Sigmoid colon (tissue), 4 donors: ENCODE measurements at regions not wholly inside any gene's neighbourhood (a gene's known extent, or its start where the extent isn't known, plus 50 kb on each side); places are given as distances from the start of the nearest gene placed in this dataset.

Source experiments
- EP300 ChIP-seq, 4 donors: sonication (generic); formaldehyde crosslinking; IDR thresholded peaks; one replicate each; pipeline ENCODE4 v1.6.1; 2017; ENCODE audit warnings: antibody characterized with exemption in 4 of 4
- POLR2A ChIP-seq, 2 donors: fragments of 450-650 bp; IDR thresholded peaks; one replicate each; pipeline ENCODE4 v1.6.1; 2016; ENCODE audit warnings: antibody characterized with exemption in 2 of 2, mild to moderate bottlenecking in 2 of 2, moderate library complexity in 2 of 2
- POLR2AphosphoS5 ChIP-seq, 4 donors: sonication (generic); formaldehyde crosslinking; IDR thresholded peaks; one replicate each; pipeline ENCODE4 v1.6.1; 2017; ENCODE audit warnings: antibody characterized with exemption in 4 of 4
- TF ChIP-seq, protein P1 (sequence below), 4 experiments: fragments of 450-650 bp in 3 of 4; fragments of 200-600 bp in 1 of 4; IDR thresholded peaks; one replicate each; pipeline ENCODE4 v1.5.1; 2016 to 2019; ENCODE audit warnings: antibody characterized with exemption in 4 of 4, mild to moderate bottlenecking in 3 of 4, moderate library complexity in 2 of 4

DNA sequence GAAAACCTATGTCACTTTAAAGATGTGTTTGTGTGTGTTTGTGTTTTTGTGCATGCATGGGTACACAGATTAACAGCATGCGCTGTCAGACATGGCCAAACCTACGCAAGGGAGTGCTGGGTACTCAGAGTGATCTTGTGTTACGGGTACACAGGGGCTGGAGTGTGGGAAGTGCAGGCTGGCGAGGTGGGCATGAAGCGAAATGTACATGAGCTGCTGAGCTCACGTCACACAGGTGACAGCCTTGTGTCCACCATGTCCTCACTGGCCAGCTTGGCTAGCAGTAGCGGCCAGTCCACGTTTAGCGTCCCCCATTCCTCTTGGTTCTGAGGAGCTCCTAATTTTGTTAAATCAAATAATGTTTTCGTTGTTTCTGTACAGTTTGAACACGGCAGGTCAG, 979.7 kb upstream of the TMEM132C start:
- no peak for TF ChIP-seq POLR2A (IDR thresholded peaks at IDR 0.05)
- TF ChIP-seq, protein P1, sequence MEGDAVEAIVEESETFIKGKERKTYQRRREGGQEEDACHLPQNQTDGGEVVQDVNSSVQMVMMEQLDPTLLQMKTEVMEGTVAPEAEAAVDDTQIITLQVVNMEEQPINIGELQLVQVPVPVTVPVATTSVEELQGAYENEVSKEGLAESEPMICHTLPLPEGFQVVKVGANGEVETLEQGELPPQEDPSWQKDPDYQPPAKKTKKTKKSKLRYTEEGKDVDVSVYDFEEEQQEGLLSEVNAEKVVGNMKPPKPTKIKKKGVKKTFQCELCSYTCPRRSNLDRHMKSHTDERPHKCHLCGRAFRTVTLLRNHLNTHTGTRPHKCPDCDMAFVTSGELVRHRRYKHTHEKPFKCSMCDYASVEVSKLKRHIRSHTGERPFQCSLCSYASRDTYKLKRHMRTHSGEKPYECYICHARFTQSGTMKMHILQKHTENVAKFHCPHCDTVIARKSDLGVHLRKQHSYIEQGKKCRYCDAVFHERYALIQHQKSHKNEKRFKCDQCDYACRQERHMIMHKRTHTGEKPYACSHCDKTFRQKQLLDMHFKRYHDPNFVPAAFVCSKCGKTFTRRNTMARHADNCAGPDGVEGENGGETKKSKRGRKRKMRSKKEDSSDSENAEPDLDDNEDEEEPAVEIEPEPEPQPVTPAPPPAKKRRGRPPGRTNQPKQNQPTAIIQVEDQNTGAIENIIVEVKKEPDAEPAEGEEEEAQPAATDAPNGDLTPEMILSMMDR (IDR thresholded peaks at IDR 0.05), result no peak
- TF ChIP-seq POLR2AphosphoS5 (IDR thresholded peaks at IDR 0.05), result no peak
- no peak for TF ChIP-seq EP300 (IDR thresholded peaks at IDR 0.05)
